Ectodermal cell (in vitro differentiated cells): ENCODE measurements at regions not wholly inside any gene's neighbourhood (a gene's known extent, or its start where the extent isn't known, plus 50 kb on each side); places are given as distances from the start of the nearest gene placed in this dataset.

Experiments used
- H3K27ac ChIP-seq: 2 replicates; pipeline ENCODE4 v1.7.0; 2013; ENCODE audit warnings: mild to moderate bottlenecking, low read depth, low read length; ENCODE audit not compliant: insufficient read depth, poor library complexity, severe bottlenecking
- H3K27me3 ChIP-seq: 2 replicates; pipeline ENCODE4 v1.7.0; 2013; ENCODE audit warnings: mild to moderate bottlenecking, low read length; ENCODE audit not compliant: insufficient read depth, control insufficient read depth, poor library complexity, severe bottlenecking
- H3K36me3 ChIP-seq: one replicate; pipeline ENCODE4 v1.7.0; 2013; ENCODE audit warnings: low read length; ENCODE audit not compliant: control insufficient read depth, insufficient read depth
- H3K4me1 ChIP-seq: one replicate; pipeline ENCODE4 v1.7.0; 2013; ENCODE audit warnings: low read length; ENCODE audit not compliant: control insufficient read depth, insufficient read depth
- H3K4me3 ChIP-seq: 2 replicates; pipeline ENCODE4 v1.7.0; 2013; ENCODE audit warnings: low read depth, low read length, control low read depth; ENCODE audit not compliant: insufficient read depth
- H3K9me3 ChIP-seq: 2 replicates; pipeline ENCODE4 v1.7.0; 2013; ENCODE audit warnings: mild to moderate bottlenecking, low read length, moderate library complexity; ENCODE audit not compliant: control insufficient read depth
- WGBS, 2 experiments: methylation state at CpG; one replicate each; pipeline ENCODE4 v1.1.7; 2013; ENCODE audit warnings: missing lambda C conversion rate in 2 of 2; 5-methylcytosine and 5-hydroxymethylcytosine counted together

- Histone ChIP-seq H3K4me3 (no peak overlapping the region), H3K27me3 (no peaks in the 10 kb centered on the region), H3K36me3 (no peaks in the 10 kb centered on the region), H3K4me1 (no peaks in the 10 kb centered on the region), H3K9me3 (no peaks in the 10 kb centered on the region), H3K27ac (no peak overlapping the region)
- 88 to 93% methylated on average over 3 of the region's 3 CpGs for WGBS, 2 experiments
Measured at GRCh38 chr12:129959889-129960288, 56.1 kb upstream of the TMEM132D start.

- Histone ChIP-seq H3K4me3 (no peak overlapping the region), H3K36me3 (no peaks in the 10 kb centered on the region), H3K4me1 (peaks cover 5% of the 10 kb centered on the region), H3K9me3 (no peaks in the 10 kb centered on the region), H3K27me3 (no peaks in the 10 kb centered on the region), H3K27ac (no peak overlapping the region)
- whole genome bisulfite sequencing, 2 experiments: 89 to 94% methylated on average over 4 of the region's 4 CpGs
Measured at GRCh38 chr12:129961091-129961490, 57.3 kb upstream of the TMEM132D start.

- peaks cover 13% of the 10 kb centered on the region for H3K4me1 ChIP-seq
- 77 to 92% methylated on average over 1 of the region's 1 CpG for WGBS, 2 experiments
- H3K27ac ChIP-seq: no peak overlapping the region
- no peaks in the 10 kb centered on the region for H3K36me3 ChIP-seq
- no peaks in the 10 kb centered on the region for H3K9me3 ChIP-seq
- no peaks in the 10 kb centered on the region for H3K27me3 ChIP-seq
- H3K4me3 ChIP-seq: no peak overlapping the region
Measured at GRCh38 chr12:129961856-129962255, 58.0 kb upstream of the TMEM132D start.

- Histone ChIP-seq H3K9me3 (no peaks in the 10 kb centered on the region), H3K27ac (no peak overlapping the region), H3K4me3 (no peak overlapping the region), H3K36me3 (no peaks in the 10 kb centered on the region), H3K4me1 (peaks cover 16% of the 10 kb centered on the region), H3K27me3 (no peaks in the 10 kb centered on the region)
- WGBS, 2 experiments: 92 to 98% methylated on average over 7 of the region's 7 CpGs
Measured at GRCh38 chr12:129964300-129964699, 60.5 kb upstream of the TMEM132D start.

GRCh38 chr12:129964826-129965457, 61.1 kb upstream of the TMEM132D start:
- Histone ChIP-seq H3K36me3 (no peaks in the 10 kb centered on the region), H3K4me3 (no peak overlapping the region), H3K9me3 (no peaks in the 10 kb centered on the region), H3K27me3 (no peaks in the 10 kb centered on the region), H3K4me1 (peaks cover 16% of the 10 kb centered on the region), H3K27ac (no peak overlapping the region)
- 96 to 97% methylated on average over 5 of the region's 5 CpGs for WGBS, 2 experiments

GRCh38 chr12:129966146-129966995, 62.5 kb upstream of the TMEM132D start:
- Histone ChIP-seq H3K4me3 (peak overlapping the region; percentile 6), H3K9me3 (no peaks in the 10 kb centered on the region), H3K4me1 (peaks cover 16% of the 10 kb centered on the region), H3K36me3 (no peaks in the 10 kb centered on the region), H3K27ac (peak overlapping the region; percentile 16), H3K27me3 (no peaks in the 10 kb centered on the region)
- 12 to 13% methylated on average over 10 of the region's 10 CpGs for WGBS, 2 experiments

GRCh38 chr12:129971721-129972120, 67.9 kb upstream of the TMEM132D start:
- no peaks in the 10 kb centered on the region for H3K27me3 ChIP-seq
- no peak overlapping the region for H3K4me3 ChIP-seq
- H3K27ac ChIP-seq: no peak overlapping the region
- H3K36me3 ChIP-seq: no peaks in the 10 kb centered on the region
- H3K9me3 ChIP-seq: no peaks in the 10 kb centered on the region
- H3K4me1 ChIP-seq: peaks cover 4% of the 10 kb centered on the region
- WGBS, 2 experiments: 90 to 94% methylated on average over 7 of the region's 7 CpGs

GRCh38 chr12:129973236-129973961, 69.6 kb upstream of the TMEM132D start:
- Histone ChIP-seq H3K27me3 (no peaks in the 10 kb centered on the region), H3K27ac (no peak overlapping the region), H3K9me3 (no peaks in the 10 kb centered on the region), H3K4me3 (no peak overlapping the region), H3K36me3 (no peaks in the 10 kb centered on the region), H3K4me1 (no peaks in the 10 kb centered on the region)
- WGBS, 2 experiments: 93% methylated on average over 6 of the region's 6 CpGs

- Histone ChIP-seq H3K4me3 (no peak overlapping the region), H3K27me3 (no peaks in the 10 kb centered on the region), H3K9me3 (no peaks in the 10 kb centered on the region), H3K36me3 (no peaks in the 10 kb centered on the region), H3K27ac (no peak overlapping the region), H3K4me1 (peaks cover 4% of the 10 kb centered on the region)
- WGBS, 2 experiments: 28 to 31% methylated on average over 4 of the region's 4 CpGs
Measured at GRCh38 chr12:129984106-129984505, 80.3 kb upstream of the TMEM132D start.

GRCh38 chr12:129987841-129988240, 84.0 kb upstream of the TMEM132D start:
- Histone ChIP-seq H3K9me3 (no peaks in the 10 kb centered on the region), H3K27me3 (no peaks in the 10 kb centered on the region), H3K36me3 (no peaks in the 10 kb centered on the region), H3K4me1 (peaks cover 4% of the 10 kb centered on the region), H3K27ac (no peak overlapping the region), H3K4me3 (no peak overlapping the region)
- 82 to 87% methylated on average over 4 of the region's 5 CpGs for WGBS, 2 experiments
